IMR-90 (cell line): ENCODE measurements at regions not wholly inside any gene's neighbourhood (a gene's known extent, or its start where the extent isn't known, plus 50 kb on each side); places are given as distances from the start of the nearest gene placed in this dataset.
A peak's percentile ranks its signal among the peaks of the same experiment; 100 is the strongest.

Experiments used
- ATAC-seq: fragments of 200-7000 bp; cut with Tn5 transposase; 2 replicates; pipeline ENCODE4 v1.9.1; 2020; ENCODE audit warnings: low read depth, mild to moderate bottlenecking, moderate library complexity
- BruUV-seq: library from RNA; stranded (reverse); fragments of 400-500 nt; replicated peaks from 2 replicates; lab custom pipeline; 2021; lab: Mats Ljungman, UMichigan
- CTCF ChIA-PET: fragments of 300-600 bp; formaldehyde crosslinking; extraction: SDS; loops from one replicate; lab custom pipeline; 2021; ENCODE audit warnings: antibody characterized with exemption; lab: Yijun Ruan, JAX
- POLR2A ChIA-PET: fragments of 300-600 bp; sonication (Branson Sonifier 250); formaldehyde crosslinking; loops from one replicate; lab custom pipeline; 2022; ENCODE audit warnings: antibody characterized with exemption; ENCODE audit not compliant: unreplicated experiment; lab: Charles Lee
- DNase-seq: peaks from one replicate; pipeline ENCODE4 v3.0.0; 2013
- H2AFZ ChIP-seq: replicated peaks from 2 replicates; pipeline ENCODE3; 2013; ENCODE audit warnings: low read length, mild to moderate bottlenecking; ENCODE audit not compliant: poor library complexity
- H2AK5ac ChIP-seq: 2 replicates; pipeline ENCODE4 v1.6.1; 2013; ENCODE audit warnings: low read depth, low read length, inconsistent platforms
- H2AK9ac ChIP-seq: replicated peaks from 2 replicates; pipeline ENCODE3; 2013; ENCODE audit warnings: mild to moderate bottlenecking, low read depth, low read length, moderate library complexity; ENCODE audit not compliant: poor library complexity
- H2BK120ac ChIP-seq: 2 replicates; pipeline ENCODE4 v1.6.1; 2013; ENCODE audit warnings: low read depth, low read length, inconsistent platforms
- H2BK15ac ChIP-seq: 3 replicates; pipeline ENCODE4 v1.6.1; 2013; ENCODE audit warnings: low read depth, low read length, inconsistent platforms
- H2BK20ac ChIP-seq: 2 replicates; pipeline ENCODE4 v1.6.1; 2013; ENCODE audit warnings: low read depth, mild to moderate bottlenecking, inconsistent platforms, low read length, moderate library complexity
- H2BK5ac ChIP-seq: 2 replicates; pipeline ENCODE4 v1.6.1; 2013; ENCODE audit warnings: mild to moderate bottlenecking, low read depth, low read length, inconsistent platforms; ENCODE audit not compliant: poor library complexity, severe bottlenecking
- H3K14ac ChIP-seq: replicated peaks from 2 replicates; pipeline ENCODE4 v1.6.1; 2013; ENCODE audit warnings: low read depth, low read length, inconsistent platforms
- H3K18ac ChIP-seq: 2 replicates; pipeline ENCODE4 v1.6.1; 2013; ENCODE audit warnings: low read depth, low read length, control low read depth
- H3K23ac ChIP-seq: 2 replicates; pipeline ENCODE4 v1.6.1; 2013; ENCODE audit warnings: low read depth, low read length, inconsistent platforms
- H3K27ac ChIP-seq: 2 replicates; pipeline ENCODE4 v1.5.1; 2013; ENCODE audit warnings: mild to moderate bottlenecking, control low read depth, low read length; ENCODE audit not compliant: insufficient read depth
- H3K27me3 ChIP-seq: 2 replicates; pipeline ENCODE4 v1.6.1; 2013; ENCODE audit warnings: low read length; ENCODE audit not compliant: control insufficient read depth, insufficient read depth
- H3K36me3 ChIP-seq: 2 replicates; pipeline ENCODE4 v1.6.1; 2013; ENCODE audit warnings: low read length, mixed read lengths; ENCODE audit not compliant: control insufficient read depth, insufficient read depth
- H3K4ac ChIP-seq: 2 replicates; pipeline ENCODE4 v1.6.1; 2013; ENCODE audit warnings: low read depth, low read length, inconsistent platforms
- H3K4me1 ChIP-seq: 2 replicates; pipeline ENCODE4 v1.6.1; 2013; ENCODE audit warnings: low read length, mixed read lengths; ENCODE audit not compliant: control insufficient read depth, insufficient read depth
- H3K4me2 ChIP-seq: 2 replicates; pipeline ENCODE4 v1.6.1; 2013; ENCODE audit warnings: low read depth, mild to moderate bottlenecking, control low read depth, low read length, moderate library complexity
- H3K4me3 ChIP-seq: 2 replicates; pipeline ENCODE4 v1.5.1; 2013; ENCODE audit warnings: low read depth, mild to moderate bottlenecking, control low read depth, low read length, moderate library complexity; ENCODE audit not compliant: insufficient read depth
- H3K56ac ChIP-seq: 2 replicates; pipeline ENCODE4 v1.6.1; 2013; ENCODE audit warnings: low read length, inconsistent platforms; ENCODE audit not compliant: insufficient read depth; ENCODE audit errors: extremely low read depth
- H3K79me1 ChIP-seq, 2 experiments: 2 replicates each; pipeline ENCODE4 v1.6.1; 2013; ENCODE audit warnings: low read length in 2 of 2, inconsistent platforms in 1 of 2, low read depth in 1 of 2
- H3K9ac ChIP-seq: 2 replicates; pipeline ENCODE4 v1.6.1; 2013; ENCODE audit warnings: low read depth, low read length, control low read depth
- H3K9me1 ChIP-seq: 2 replicates; pipeline ENCODE4 v1.6.1; 2013; ENCODE audit warnings: low read length, inconsistent platforms; ENCODE audit not compliant: insufficient read depth
- H3K9me3 ChIP-seq: 2 replicates; pipeline ENCODE4 v1.6.1; 2013; ENCODE audit warnings: low read length; ENCODE audit not compliant: control insufficient read depth, insufficient read depth
- H4K20me1 ChIP-seq: 2 replicates; pipeline ENCODE4 v1.6.1; 2013; ENCODE audit warnings: low read length, inconsistent platforms; ENCODE audit not compliant: insufficient read depth
- H4K5ac ChIP-seq: 2 replicates; pipeline ENCODE4 v1.6.1; 2013; ENCODE audit warnings: mild to moderate bottlenecking, low read depth, low read length, control low read depth
- H4K8ac ChIP-seq, 2 experiments: 2 replicates each; pipeline ENCODE4 v1.6.1; 2013; ENCODE audit warnings: low read depth in 2 of 2, low read length in 2 of 2, control low read depth in 1 of 2, inconsistent platforms in 1 of 2
- H4K91ac ChIP-seq: 2 replicates; pipeline ENCODE4 v1.6.1; 2013; ENCODE audit warnings: low read depth, low read length, inconsistent platforms; ENCODE audit not compliant: insufficient read depth
- CHD1 ChIP-seq: IDR thresholded peaks from 2 replicates; pipeline ENCODE4 v1.6.1; 2012; ENCODE audit warnings: low read depth, low read length, improper control_type of control experiment
- MAFK ChIP-seq: IDR thresholded peaks from 2 replicates; pipeline ENCODE4 v1.6.1; 2012; ENCODE audit warnings: low read depth, low read length, improper control_type of control experiment
- POLR2A ChIP-seq: IDR thresholded peaks from 2 replicates; pipeline ENCODE4 v1.6.1; 2012; ENCODE audit warnings: mild to moderate bottlenecking, low read depth, low read length
- whole genome bisulfite sequencing, 2 experiments: methylation state at CpG; one replicate each; pipeline versions ENCODE4 v1.1.5 to v1.1.7; 2013; ENCODE audit warnings: missing lambda C conversion rate in 2 of 2; ENCODE audit not compliant: insufficient read length in 1 of 2; ENCODE audit errors: extremely low coverage in 2 of 2; 5-methylcytosine and 5-hydroxymethylcytosine counted together
- dilution Hi-C: fragments of 300-500 bp; cut with HindIII; formaldehyde crosslinking; loops from one replicate; pipeline ENCODE4 v1.14.3; 2018; ENCODE audit warnings: low sequenced_read_pairs; ENCODE audit not compliant: unreplicated experiment
- in situ Hi-C: fragments of 300-500 bp; cut with MboI; formaldehyde crosslinking; loops from 3 replicates; pipeline ENCODE4 v1.14.3; 2019; ENCODE audit warnings: low sequenced_read_pairs, inconsistent platforms, mixed read lengths
- intact Hi-C: fragments of 100-400 bp; cut with micrococcal nuclease; formaldehyde crosslinking; loops from 2 replicates; pipeline ENCODE4 v1.10.0; 2022

DNA sequence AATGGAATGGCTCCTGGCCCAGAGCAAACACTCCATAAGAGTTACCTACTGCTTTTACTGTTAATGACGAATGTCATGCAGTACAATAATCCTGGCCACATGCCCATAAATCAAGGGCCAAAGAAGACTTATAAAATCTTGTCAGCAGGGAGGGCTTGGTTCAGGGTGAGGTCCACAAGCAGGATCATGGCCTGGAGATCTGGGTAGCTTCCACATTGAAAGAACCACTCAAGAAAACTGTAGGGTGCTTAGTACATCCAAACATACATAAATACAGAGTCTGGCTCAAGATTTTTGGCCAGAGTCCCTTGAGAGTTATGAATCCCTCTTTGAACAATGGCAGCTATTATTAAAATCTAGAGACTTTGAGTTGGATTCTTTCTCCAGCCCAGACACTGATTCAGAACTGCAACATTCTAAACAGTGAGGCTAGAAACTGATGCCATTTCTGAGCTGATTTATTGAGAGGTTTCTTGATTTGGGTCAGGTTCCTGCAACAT lies 188.7 kb downstream of the CDC5L start:
- no peak overlapping the region for H3K23ac ChIP-seq
- DNase-seq (peak; percentile 41), ATAC-seq (peak; percentile 13; the same call in 1 of the 2 replicates)
- in situ Hi-C loops = no loop called here
- H3K4me1 ChIP-seq = peaks cover 3% of the 10 kb centered on the region; the same call in 1 of the 2 replicates
- H3K9me3 ChIP-seq = no peaks in the 10 kb centered on the region; the same call in 1 of the 2 replicates
- no peak overlapping the region for H4K5ac ChIP-seq
- no peak overlapping the region for H2BK5ac ChIP-seq
- no peak overlapping the region for H4K91ac ChIP-seq
- H3K27me3 ChIP-seq = peaks cover 22% of the 10 kb centered on the region
- ChIA-PET CTCF (no interaction called here), POLR2A (no interaction called here)
- no peak overlapping the region for H4K8ac ChIP-seq
- TF ChIP-seq POLR2A (no peak), MAFK (no peak), CHD1 (no peak)
- no peak overlapping the region for H2BK120ac ChIP-seq
- H2AK9ac ChIP-seq = no peak overlapping the region
- intact Hi-C loops = no loop called here
- H3K9ac ChIP-seq = no peak overlapping the region
- no peak overlapping the region for H3K4me3 ChIP-seq
- H2AFZ ChIP-seq = no peak overlapping the region
- H4K20me1 ChIP-seq = no peaks in the 10 kb centered on the region
- no peak overlapping the region for H3K56ac ChIP-seq
- no CpG with 5 or more reads among the region's 1 CpG for WGBS, 2 experiments
- no peak overlapping the region for H2BK15ac ChIP-seq
- no peaks in the 10 kb centered on the region for H3K79me1 ChIP-seq
- dilution Hi-C loops = no loop called here
- BruUV-seq = no TSS peak
- H2BK20ac ChIP-seq = no peak overlapping the region
- no peak overlapping the region for H3K4me2 ChIP-seq
- no peak overlapping the region for H3K14ac ChIP-seq
- H3K9me1 ChIP-seq = no peaks in the 10 kb centered on the region; the same call in 1 of the 2 replicates
- H3K36me3 ChIP-seq = no peaks in the 10 kb centered on the region
- H3K4ac ChIP-seq = no peak overlapping the region
- H3K27ac ChIP-seq = no peak overlapping the region
- H3K18ac ChIP-seq = no peak overlapping the region
- H2AK5ac ChIP-seq = no peak overlapping the region
